NOMO-1 (cell line): ENCODE measurements at regions not wholly inside any gene's neighbourhood (a gene's known extent, or its start where the extent isn't known, plus 50 kb on each side); places are given as distances from the start of the nearest gene placed in this dataset.

Experiments used
- DNase-seq, 2 experiments: peaks; one replicate each; lab custom pipeline; 2025; ENCODE audit not compliant: unreplicated experiment in 2 of 2; lab: John Stamatoyannopoulos, UW

GRCh38 chr9:107667231-107668070 lies 177.9 kb upstream of the KLF4 start:
- no peak for DNase-seq

- DNase-seq = no peak
Measured at GRCh38 chr9:107665057-107665456, 175.5 kb upstream of the KLF4 start.

- no peak for DNase-seq
Measured at GRCh38 chr9:107660976-107661375, 171.4 kb upstream of the KLF4 start.

GRCh38 chr9:107653263-107653821 lies 163.8 kb upstream of the KLF4 start:
- DNase-seq = no peak

- DNase-seq = no peak
Measured at GRCh38 chr9:107650995-107651394, 161.4 kb upstream of the KLF4 start.

GRCh38 chr9:107650321-107650720 lies 160.8 kb upstream of the KLF4 start:
- no peak for DNase-seq

- DNase-seq = no peak
Measured at GRCh38 chr9:107648153-107648715, 158.7 kb upstream of the KLF4 start.

- DNase-seq = no peak
Measured at GRCh38 chr9:107647611-107648010, 158.0 kb upstream of the KLF4 start.

GRCh38 chr9:107647141-107647540 lies 157.6 kb upstream of the KLF4 start:
- DNase-seq = no peak

GRCh38 chr9:107645464-107645833 lies 155.9 kb upstream of the KLF4 start:
- no peak for DNase-seq

GRCh38 chr9:107644733-107645463 lies 155.3 kb upstream of the KLF4 start:
- DNase-seq = peak; percentile 58 to 63

- peak; percentile 68 to 70 for DNase-seq
Measured at GRCh38 chr9:107639426-107639825, 149.9 kb upstream of the KLF4 start.

GRCh38 chr9:107638521-107639310 lies 149.1 kb upstream of the KLF4 start:
- DNase-seq = peak; percentile 61 to 65

GRCh38 chr9:107637421-107638420 lies 148.2 kb upstream of the KLF4 start:
- peak; percentile 39 to 74 for DNase-seq

GRCh38 chr9:107636571-107637381 lies 147.2 kb upstream of the KLF4 start:
- DNase-seq = no peak

- peak; percentile 77 to 84 for DNase-seq
Measured at GRCh38 chr9:107635803-107636174, 146.2 kb upstream of the KLF4 start.

- peak; percentile 40 to 66 for DNase-seq
Measured at GRCh38 chr9:107635101-107635802, 145.7 kb upstream of the KLF4 start.

- DNase-seq = no peak
Measured at GRCh38 chr9:107633406-107633805, 143.8 kb upstream of the KLF4 start.
